HG03558 (cell line): ENCODE measurements at regions not wholly inside any gene's neighbourhood (a gene's known extent, or its start where the extent isn't known, plus 50 kb on each side); places are given as distances from the start of the nearest gene placed in this dataset.
"Not testable (repeated sequence)": the region's sequence is repeated elsewhere in the genome, so short reads cannot be mapped to it uniquely, and the experiment has no call there.

Source experiments
- ATAC-seq: cut with Tn5 transposase; IDR thresholded peaks from one replicate; pipeline ENCODE4 v1.9.1; 2021; ENCODE audit warnings: moderate number of reproducible peaks; ENCODE audit not compliant: unreplicated experiment; ENCODE audit errors: extremely low read depth

DNA sequence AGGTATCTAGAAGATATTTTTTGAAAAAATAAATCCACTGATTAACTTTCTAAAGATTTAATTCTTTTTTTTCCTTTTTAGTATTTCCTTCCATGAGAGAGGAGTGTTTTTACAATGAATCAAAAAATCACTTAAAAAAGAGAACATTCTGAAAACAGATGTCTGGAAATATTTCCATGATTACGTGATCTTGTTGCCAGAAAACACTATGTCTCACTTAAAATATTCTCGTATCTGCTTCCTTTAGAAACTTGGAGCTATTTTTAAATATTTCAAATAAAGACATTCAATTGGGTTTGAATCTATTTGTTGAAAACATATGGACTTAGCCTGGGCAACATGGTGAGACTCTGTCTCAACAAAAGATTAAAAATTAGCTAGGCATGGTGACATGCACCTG lies 232.8 kb upstream of the RASGEF1B start:
- ATAC-seq: no peak

DNA sequence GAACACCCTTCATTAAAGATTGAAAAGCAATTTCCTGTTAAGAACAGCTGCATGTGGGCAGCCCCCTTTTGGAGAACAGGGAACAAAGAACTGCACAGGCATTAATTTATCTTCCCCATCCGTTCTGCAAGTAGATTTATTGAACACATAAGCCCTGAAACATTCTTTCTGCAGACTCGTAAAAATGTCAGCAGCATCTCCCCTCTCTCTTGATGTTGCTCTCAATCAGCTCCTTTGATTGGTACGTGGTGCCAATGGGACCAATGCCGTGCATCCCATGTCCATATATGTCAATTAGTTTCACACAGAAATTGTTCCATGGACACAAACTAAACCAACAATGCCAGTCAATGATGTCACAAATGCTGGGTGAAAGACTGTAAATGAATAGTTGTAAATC lies 228.5 kb upstream of the RASGEF1B start:
- ATAC-seq: no peak

DNA sequence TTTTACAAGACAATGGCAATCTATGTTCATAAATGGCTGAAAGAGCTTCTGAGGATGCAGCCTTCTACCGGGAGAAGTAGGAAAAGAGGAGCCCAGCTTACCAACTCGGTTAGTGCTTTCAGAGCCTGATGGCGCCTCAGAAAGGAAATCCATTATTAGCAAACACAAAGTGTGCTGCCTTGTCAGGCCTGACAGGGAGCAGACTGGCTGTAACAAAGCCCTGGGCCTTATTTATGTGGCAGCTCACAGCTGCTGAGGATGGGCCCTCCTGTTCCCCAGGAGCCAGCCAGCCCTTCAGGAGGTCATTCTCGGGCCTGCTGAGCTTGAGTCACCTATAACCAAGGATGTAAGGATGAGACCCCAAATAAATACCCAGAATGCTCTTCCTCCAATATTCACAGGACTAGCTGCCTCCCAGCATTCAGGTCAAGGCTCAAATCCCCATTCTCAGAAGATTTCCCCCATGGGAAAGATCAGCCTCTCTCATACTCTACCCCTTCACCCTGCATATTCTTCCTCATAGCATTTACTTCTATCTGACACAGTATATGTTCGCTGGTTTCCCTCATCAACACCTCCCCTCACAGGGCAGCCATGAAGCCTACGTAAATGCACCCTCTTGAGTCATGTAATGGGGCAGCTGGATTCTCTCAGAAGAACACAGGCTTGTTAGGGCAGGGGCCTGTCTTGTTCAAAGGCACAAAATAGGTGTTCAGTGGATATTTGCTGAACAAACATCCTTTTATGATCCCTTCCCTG lies 227.0 kb upstream of the RASGEF1B start:
- ATAC-seq: no peak

DNA sequence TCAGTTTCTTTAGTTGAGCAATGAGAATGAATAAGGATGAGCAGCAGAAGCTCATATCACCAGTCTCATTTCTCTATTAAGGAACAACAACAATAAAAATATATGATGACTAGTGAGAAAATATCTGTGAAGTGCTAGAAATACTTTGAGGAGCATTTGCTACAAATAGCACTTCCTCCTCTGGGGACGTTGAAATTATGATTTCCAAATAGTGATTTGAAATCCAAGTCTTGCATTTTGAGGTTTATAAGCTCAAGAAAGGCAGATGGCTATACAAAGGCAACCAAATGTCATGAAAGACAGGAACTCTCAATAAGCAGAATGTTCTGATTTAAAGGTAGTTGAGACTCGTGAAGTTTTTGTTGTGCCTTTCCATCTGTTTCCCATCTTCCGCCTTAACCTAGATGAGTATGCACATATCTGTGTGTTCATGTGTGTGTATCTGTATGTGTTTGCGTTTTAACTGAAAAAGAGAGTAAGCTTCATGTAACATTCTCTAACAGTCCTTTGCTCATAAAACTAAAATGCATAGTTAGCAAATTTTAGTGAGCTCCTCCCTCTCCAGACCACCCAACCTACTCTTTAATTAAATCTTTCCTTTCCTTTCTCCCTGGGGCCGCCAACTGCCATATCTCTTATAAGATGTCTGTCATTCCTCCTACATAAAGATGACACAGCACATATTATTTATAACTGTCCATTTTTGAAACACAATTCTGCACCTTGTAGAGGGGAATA lies 222.6 kb upstream of the RASGEF1B start:
- ATAC-seq: no peak

DNA sequence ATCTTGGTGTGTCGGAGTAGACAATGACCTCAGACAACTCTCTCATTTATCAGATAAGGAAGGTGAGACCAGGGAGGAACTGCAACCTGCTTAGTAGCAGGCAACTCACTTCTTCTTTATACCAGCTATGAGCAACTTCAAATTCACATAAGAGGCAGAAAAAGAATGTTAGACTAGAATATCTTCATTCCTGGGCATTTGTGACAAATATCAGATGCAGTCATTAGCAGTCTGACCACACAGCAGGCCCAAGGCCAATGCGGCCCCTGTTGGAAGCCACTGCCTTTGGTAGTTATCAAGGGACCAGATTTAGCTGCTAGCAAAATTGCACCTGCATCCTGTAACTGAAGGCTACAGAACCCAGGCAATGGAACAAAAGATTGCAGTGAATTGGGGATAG lies 219.2 kb upstream of the RASGEF1B start:
- ATAC-seq: no peak

DNA sequence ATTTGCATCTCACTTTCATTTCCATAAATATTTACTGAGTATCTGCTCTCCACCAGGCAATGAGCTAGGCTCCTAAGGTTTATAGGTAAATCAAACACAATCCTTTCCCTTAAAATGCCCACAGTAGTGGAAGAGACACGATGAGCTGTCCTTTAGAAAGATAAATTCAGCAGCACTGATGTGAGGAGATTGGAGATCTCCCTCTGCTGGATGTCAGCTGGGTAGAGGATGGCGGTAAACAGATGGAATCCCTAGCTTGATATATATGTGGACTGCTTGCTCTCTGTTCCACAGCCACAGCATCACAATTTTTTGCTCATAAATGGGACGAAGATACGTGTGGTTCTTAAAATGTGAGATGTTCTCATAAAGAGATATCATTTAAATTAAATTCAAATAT lies 216.4 kb upstream of the RASGEF1B start:
- no peak for ATAC-seq

DNA sequence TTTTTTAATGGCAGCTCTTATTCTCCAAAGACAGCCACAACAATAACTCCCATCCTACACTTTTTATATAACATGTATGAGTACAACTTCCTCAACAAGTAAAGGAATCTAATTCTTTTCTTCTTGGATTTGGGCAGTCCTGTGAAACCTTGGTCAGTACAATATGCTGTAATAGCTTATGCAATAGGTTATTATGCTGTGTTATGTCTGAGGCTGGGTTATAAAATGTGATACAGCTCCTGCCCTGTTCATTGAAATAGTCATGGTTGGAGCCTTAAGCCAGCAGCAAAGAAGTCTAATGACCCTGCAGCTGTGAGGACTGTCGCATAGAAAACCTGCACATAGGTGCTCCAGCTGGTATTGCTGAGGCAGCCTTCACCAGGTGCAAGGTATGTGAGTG lies 215.8 kb upstream of the RASGEF1B start:
- no peak for ATAC-seq

DNA sequence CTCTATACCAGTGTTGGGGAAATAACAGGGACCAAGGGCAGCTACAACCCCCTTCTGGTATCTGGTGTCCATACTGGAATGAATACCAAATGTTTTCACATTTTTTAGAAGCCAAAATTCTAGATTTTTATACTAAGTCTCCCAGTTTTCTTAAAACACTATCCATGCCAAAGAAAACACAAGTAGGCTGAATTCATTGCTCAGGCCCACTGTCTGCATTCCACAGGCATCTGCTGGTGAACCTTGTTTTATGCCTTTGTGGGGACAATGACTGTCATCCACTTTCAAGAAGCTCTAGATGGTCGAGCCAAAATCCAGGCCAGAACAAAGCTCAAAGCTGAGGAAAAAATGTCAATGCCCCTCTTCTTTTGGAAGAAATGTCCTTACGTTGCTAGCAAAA lies 213.4 kb upstream of the RASGEF1B start:
- no peak for ATAC-seq

DNA sequence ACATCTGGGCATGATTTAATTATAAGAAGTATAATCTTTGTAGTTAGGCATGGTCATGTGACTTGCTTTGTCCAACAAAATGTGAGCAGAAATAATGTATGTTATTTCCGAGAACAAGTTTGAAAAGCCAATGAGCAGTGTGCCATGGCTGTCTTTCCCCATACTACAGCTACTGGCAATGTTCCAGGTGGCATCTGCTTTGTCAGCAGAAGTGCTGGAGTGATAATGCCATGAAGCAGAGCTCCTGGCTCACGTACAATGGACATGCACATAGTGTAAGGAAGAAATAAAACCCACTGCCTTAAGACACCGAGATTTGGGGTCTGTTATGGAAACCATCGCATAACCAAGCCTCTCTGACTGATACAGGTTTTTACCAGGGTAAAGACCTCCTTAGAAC lies 212.6 kb upstream of the RASGEF1B start:
- ATAC-seq: no peak

DNA sequence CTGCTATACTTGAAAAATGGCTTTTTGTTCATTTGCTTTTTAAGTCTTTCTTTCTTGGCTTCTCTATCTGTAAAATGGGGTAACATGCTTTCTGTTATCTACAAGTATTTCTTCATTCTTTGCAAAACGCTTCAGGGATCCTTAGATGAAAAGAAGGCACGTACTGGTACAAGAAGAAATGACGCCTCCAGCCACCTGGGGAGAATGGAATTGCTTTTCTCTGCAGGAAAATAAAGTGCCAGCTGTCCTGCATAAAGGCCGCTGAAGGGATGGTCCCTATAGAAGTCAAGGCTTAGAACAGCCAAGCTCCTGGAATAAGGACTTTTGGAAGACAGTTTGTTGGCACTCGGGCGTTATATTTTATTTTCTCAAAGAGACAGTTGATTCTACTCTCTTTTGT lies 210.8 kb upstream of the RASGEF1B start:
- no peak for ATAC-seq

DNA sequence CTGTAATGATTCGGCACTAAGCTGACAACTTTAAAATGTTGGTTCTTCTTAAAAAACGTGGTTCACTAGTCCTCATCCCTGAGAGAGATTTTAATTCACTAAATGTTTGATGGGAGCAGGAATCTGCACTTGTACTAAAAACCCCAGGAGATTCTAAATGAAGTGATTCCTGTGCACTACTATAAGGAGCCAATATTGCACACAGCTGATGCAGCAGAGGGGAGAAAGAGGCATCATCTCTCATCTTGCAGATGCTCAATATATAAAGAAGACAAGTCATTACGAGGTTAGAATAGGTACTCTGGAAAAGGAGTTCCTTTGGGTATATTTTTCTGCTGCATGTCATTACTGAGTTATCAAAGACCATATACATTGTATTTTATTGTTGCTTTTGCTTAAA lies 207.6 kb upstream of the RASGEF1B start:
- ATAC-seq: no peak

DNA sequence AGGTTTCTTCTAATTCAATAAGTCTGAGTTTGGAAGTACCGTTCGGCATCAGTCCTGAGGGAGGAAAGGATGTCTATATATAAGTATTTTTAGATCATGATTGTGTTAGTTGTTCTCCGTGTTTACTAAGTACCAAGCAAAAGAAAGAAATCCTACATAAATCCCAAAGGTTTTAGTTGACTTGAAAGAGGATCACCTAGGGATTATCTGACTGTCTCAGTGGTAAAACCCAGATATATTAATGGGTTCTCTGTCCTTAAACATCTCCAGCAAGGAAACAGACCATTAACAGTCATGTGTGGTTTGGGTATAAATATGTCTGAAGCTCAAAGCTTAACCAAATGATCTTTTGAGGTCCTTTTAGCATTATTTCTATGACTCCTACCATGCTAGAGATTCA lies 207.1 kb upstream of the RASGEF1B start:
- ATAC-seq: no peak

DNA sequence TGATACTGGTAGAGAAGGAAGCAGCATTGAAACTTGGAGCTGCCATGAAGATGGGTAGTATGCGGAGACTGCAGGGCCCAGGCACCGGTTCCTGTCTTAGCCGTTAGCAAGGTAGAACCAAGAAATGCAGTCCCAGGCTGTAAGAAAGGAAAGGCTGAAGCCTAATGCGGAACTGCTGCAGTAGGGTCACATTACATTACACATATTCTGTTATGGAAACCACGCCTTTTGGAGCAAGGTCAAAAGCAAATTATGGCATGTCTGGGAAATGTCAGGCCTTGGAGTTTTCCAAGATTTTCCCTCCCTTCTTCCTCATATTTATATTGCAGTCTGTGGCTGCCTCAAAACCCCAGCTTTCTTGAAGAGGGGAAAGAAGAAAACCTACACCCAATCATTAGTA lies 204.8 kb upstream of the RASGEF1B start:
- ATAC-seq: no peak

DNA sequence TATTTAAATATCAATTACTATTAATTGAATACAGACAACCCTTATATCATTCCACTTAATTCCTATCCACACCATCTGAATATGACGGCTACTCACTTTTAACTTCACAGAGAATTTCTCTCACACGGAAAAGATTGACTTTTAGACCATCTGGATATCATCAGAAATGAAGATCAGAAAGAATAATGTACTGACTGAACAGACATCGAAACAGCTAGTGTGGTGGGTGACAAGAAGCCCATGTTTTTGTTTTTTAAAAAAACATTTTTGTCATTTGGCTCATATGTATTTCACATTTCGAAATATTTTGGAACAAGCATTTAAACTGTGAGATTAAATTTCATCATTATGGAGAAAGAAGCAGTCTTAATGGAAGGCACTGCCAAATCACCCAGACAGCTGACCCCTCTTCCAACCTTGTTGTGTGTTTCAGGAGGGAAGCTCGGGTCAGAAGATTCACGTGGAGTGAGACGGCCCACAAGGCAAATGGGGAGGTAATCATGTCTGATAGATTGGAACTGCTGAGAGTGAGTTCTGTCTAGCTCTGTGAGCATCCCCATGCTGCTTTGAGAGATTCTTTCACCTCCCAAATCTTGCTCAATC lies 204.2 kb upstream of the RASGEF1B start:
- no peak for ATAC-seq

DNA sequence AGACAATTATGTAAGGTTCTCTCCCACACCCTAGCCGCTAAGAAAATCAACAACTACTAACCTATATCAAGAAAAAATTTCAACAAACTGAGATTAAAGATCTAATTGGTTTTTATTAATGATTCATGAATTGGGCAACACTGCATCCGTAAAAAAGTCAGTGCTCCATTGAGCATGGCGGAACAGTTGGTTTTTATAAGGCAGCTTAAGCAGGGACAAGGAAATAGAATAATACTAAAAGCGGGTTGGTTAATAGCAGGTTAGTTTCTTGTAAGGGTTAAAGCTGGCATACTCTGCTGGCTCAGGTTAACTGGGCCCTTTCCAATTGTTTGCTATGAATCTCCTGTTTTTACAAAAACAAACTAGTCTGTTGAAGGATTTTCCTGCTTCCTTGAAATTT lies 202.3 kb upstream of the RASGEF1B start:
- ATAC-seq: no peak

DNA sequence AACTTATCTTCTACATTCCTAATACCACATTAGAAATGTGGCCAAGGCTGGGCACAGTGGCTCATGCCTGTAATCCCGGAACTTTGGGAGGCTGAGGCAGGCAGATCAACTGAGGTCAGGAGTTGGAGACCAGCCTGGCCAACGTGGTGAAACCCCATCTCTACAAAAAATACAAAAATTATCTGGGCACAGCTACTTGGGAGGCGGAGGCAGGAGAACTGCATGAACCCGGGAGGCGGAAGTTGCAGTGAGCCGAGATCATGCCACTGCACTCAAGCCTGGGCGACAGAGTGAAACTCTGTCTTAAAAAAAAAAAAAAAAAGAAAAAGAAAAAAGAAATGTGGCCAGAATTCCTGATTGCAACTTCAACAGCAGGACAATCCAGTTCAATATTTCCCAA lies 196.6 kb upstream of the RASGEF1B start:
- ATAC-seq: not testable (repeated sequence)

DNA sequence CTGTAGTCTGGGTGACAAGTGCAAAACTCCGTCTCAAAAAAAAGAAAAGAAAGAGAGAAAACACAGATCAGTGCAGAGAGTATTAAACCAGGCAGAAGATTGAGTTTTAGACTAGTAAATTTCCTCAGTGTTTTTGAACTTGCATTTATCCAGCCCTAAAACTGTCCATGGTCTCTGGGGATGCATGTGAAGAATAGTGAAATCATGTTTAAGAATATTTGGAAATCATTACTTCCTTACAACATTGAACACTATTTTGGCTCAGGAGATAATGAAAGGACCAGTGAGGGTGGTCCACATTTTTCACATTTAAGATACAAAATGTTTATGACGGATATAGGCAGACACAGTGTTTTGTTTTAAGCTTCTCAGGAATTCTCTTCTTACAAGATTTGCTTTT lies 195.8 kb upstream of the RASGEF1B start:
- ATAC-seq: no peak

DNA sequence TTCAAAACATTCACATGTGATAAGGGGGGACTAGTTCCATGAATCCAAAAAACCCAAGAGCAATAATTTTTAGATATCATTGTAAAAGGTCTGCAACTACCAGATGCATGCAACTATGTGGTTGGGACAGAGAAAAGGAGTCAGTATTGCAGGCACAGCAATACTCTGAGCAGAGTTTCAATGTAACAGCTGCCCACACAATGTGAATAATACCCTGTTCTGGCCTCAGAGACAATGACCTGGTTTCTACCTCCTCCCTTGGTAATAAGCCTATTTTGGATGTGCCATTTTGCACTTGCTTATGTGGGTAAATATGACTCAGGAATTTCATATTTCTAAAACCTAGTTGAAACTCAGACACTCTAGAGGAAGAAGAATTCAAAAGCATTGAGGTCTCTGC lies 194.8 kb upstream of the RASGEF1B start:
- ATAC-seq: no peak

DNA sequence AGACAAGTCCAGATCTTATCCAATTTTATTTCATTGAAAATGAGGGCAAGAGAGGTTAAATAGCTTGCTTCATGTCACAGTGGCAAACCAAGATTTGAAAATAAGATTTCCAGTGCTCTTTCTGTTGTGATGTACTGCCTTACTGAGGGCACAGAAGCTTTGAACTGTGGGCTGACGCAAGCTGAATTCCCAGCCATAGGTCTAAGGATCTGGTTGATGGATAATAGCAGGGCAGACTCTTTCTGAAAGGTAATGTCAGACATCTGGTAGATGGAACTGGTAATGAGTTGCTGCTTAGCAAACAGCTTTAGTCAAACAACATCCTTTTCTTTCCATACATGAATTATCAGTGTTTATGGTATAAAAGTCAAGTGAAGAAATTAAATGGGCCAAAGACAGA lies 193.9 kb upstream of the RASGEF1B start:
- no peak for ATAC-seq

DNA sequence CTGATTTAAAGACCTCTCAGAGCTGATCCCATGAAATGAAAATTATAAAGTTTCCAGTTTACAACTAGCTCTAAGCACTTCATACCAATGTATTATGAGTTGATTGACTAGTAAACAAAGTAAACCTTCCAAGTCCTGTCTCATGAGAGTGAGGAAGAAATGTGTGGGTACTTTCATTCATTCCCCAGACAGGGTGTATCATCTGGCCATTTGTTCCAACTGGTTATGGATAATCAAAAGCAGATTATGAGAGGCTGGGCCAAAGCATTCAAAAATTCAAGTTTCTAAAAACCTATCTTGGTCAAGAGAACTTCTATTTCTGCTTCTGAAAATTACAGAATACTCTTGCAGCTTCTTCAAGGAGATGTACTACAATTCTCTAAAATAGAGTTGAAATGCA lies 193.3 kb upstream of the RASGEF1B start:
- ATAC-seq: no peak

DNA sequence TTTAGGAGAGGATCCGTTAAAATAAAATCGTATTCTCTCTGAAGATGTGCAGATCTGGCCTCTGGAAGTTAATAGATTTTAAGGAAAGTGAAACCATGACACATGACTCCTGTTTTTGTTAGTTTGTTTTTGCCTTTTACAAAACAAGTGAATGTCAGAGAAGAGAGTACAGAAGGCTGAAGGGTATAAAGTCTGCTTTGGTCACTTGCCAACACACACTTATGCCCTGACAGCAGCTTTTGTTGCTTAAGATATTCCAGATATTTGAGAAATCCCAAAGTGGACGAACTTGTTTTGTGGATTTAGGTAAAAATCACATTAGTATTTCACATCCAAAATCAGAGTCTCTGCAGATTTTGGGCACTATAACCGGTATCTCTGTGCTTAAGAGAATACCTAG lies 192.4 kb upstream of the RASGEF1B start:
- no peak for ATAC-seq

DNA sequence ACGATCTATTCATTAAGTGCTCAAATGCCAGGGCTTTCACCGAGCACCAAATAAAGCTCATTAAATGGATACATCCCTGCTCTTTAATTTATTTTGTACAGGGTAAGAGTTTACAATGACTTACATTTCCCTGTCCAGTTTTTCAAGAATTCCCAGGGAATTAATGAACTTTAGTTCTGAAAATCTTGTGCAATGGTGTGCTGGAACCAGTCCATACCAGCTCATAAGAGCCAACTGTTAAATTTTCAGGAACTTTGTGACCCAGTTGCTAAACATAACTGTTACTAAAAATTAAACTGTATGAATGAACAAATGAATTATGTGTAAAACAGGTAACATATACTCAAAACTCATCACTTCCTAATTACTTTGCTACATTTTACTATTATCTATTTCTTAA lies 191.7 kb upstream of the RASGEF1B start:
- ATAC-seq: no peak
